HG02884 (cell line): ENCODE measurements at regions not wholly inside any gene's neighbourhood (a gene's known extent, or its start where the extent isn't known, plus 50 kb on each side); places are given as distances from the start of the nearest gene placed in this dataset.
"Not testable (repeated sequence)": the region's sequence is repeated elsewhere in the genome, so short reads cannot be mapped to it uniquely, and the experiment has no call there.

Experiments
- ATAC-seq: cut with Tn5 transposase; IDR thresholded peaks from one replicate; pipeline ENCODE4 v1.9.1; 2021; ENCODE audit warnings: mild to moderate bottlenecking, moderate library complexity; ENCODE audit not compliant: unreplicated experiment

GRCh38 chr4:171538601-171539100 lies 274.6 kb upstream of the GALNTL6 start:
- no peak for ATAC-seq

GRCh38 chr4:171534391-171534790 lies 278.8 kb upstream of the GALNTL6 start:
- ATAC-seq = no peak

GRCh38 chr4:171532968-171533367 lies 280.2 kb upstream of the GALNTL6 start:
- ATAC-seq = no peak

GRCh38 chr4:171524903-171525302 lies 288.3 kb upstream of the GALNTL6 start:
- no peak for ATAC-seq

GRCh38 chr4:171521726-171522125 lies 291.5 kb upstream of the GALNTL6 start:
- ATAC-seq = no peak

GRCh38 chr4:171519457-171519856 lies 293.7 kb upstream of the GALNTL6 start:
- ATAC-seq = no peak

GRCh38 chr4:171517883-171518282 lies 295.3 kb upstream of the GALNTL6 start:
- no peak for ATAC-seq

- no peak for ATAC-seq
Observed at GRCh38 chr4:171516694-171517093, 296.5 kb upstream of the GALNTL6 start.

- ATAC-seq = no peak
Observed at GRCh38 chr4:171484681-171485080, 328.5 kb upstream of the GALNTL6 start.

- ATAC-seq = no peak
Observed at GRCh38 chr4:171478181-171478580, 335.0 kb upstream of the GALNTL6 start.

- ATAC-seq = not testable (repeated sequence)
Observed at GRCh38 chr4:171475111-171475510, 338.1 kb upstream of the GALNTL6 start.

GRCh38 chr4:171473155-171473554 lies 340.0 kb upstream of the GALNTL6 start:
- no peak for ATAC-seq

- no peak for ATAC-seq
Observed at GRCh38 chr4:171472230-171472629, 341.0 kb upstream of the GALNTL6 start.

GRCh38 chr4:171464499-171464898 lies 348.7 kb upstream of the GALNTL6 start:
- no peak for ATAC-seq

GRCh38 chr4:171461191-171461590 lies 352.0 kb upstream of the GALNTL6 start:
- ATAC-seq = no peak

- ATAC-seq = no peak
Observed at GRCh38 chr4:171448919-171449481, 364.2 kb upstream of the GALNTL6 start.

- no peak for ATAC-seq
Observed at GRCh38 chr4:171448358-171448757, 364.8 kb upstream of the GALNTL6 start.

GRCh38 chr4:171441300-171441941 lies 371.8 kb upstream of the GALNTL6 start:
- no peak for ATAC-seq

- ATAC-seq = no peak
Observed at GRCh38 chr4:171433674-171434073, 379.5 kb upstream of the GALNTL6 start.

GRCh38 chr4:171432536-171432935 lies 380.7 kb upstream of the GALNTL6 start:
- no peak for ATAC-seq

GRCh38 chr4:171430495-171430894 lies 382.7 kb upstream of the GALNTL6 start:
- no peak for ATAC-seq

- ATAC-seq = no peak
Observed at GRCh38 chr4:171397175-171397574, 416.0 kb upstream of the GALNTL6 start.

GRCh38 chr4:171390626-171391025 lies 422.6 kb upstream of the GALNTL6 start:
- ATAC-seq = no peak
